ENCODE measurements at regions not wholly inside any gene's neighbourhood (a gene's known extent, or its start where the extent isn't known, plus 50 kb on each side); places are given as distances from the start of the nearest gene placed in this dataset.

DNA sequence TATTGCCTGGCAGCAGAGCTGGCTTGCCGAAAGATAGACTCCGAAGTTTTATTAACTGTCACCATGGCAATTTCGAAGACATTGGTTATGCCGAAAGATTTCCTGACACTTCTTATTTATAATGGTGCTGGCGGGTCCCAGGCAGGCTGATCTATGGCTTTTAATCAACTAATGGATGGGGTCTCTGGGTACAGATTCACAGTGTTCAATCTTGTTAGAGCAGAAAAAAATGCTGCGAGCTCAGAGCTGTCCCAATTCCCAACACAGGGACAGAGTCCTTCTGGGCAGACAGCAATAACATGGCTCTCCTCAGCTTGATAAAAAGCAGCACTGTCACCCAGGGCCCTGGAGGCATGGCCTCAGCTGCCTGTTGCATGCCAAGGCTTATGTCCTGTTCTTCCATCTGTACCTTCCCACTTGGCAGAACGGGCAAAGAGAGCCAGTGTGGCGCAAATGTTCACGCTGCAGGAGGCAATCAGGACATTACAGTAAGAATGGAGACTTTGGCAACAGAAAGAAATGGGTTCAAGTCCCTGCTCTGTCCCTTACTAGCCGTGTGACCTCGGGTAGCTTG is 228.2 kb upstream of the PWP1 start:
- TF ChIP-seq EZH2 (IDR thresholded peaks at IDR 0.05; ENCODE audit: low read length, missing control alignments), result no peak
- TF ChIP-seq, protein P1, sequence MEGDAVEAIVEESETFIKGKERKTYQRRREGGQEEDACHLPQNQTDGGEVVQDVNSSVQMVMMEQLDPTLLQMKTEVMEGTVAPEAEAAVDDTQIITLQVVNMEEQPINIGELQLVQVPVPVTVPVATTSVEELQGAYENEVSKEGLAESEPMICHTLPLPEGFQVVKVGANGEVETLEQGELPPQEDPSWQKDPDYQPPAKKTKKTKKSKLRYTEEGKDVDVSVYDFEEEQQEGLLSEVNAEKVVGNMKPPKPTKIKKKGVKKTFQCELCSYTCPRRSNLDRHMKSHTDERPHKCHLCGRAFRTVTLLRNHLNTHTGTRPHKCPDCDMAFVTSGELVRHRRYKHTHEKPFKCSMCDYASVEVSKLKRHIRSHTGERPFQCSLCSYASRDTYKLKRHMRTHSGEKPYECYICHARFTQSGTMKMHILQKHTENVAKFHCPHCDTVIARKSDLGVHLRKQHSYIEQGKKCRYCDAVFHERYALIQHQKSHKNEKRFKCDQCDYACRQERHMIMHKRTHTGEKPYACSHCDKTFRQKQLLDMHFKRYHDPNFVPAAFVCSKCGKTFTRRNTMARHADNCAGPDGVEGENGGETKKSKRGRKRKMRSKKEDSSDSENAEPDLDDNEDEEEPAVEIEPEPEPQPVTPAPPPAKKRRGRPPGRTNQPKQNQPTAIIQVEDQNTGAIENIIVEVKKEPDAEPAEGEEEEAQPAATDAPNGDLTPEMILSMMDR (conservative IDR thresholded peaks at IDR 0.05 in 1 of 2, IDR thresholded peaks at IDR 0.05 in 1 of 2; ENCODE audit: low read depth in 1 of 2, low read length in 2 of 2), result no peak

Measured in fibroblast of lung (primary cell).